ENCODE measurements at regions not wholly inside any gene's neighbourhood (a gene's known extent, or its start where the extent isn't known, plus 50 kb on each side); places are given as distances from the start of the nearest gene placed in this dataset.

- in situ Hi-C loops (cut with HindIII; ENCODE audit: low pct_unique_long_range_greater_than_20kb, low sequenced_read_pairs): no loop called here
- Histone ChIP-seq H3K27ac (ENCODE audit: low read length) (no peak overlapping the region), H3K4me3 (ENCODE audit: low read depth in 2 of 2, low read length in 2 of 2) (no peak overlapping the region), H3K9me3 (ENCODE audit: control insufficient read depth, insufficient read depth, low read depth, low read length) (no peaks in the 10 kb centered on the region), H3K27me3 (ENCODE audit: control insufficient read depth, insufficient read depth, low read length) (no peaks in the 10 kb centered on the region), H3K4me1 (ENCODE audit: control insufficient read depth, insufficient read depth, low read length) (no peaks in the 10 kb centered on the region), H3K36me3 (ENCODE audit: control insufficient read depth, insufficient read depth, low read length) (no peaks in the 10 kb centered on the region)
- BruUV-seq (replicated peaks): no TSS peak
- no peak for TF ChIP-seq SIN3A (IDR thresholded peaks at IDR 0.05; ENCODE audit: borderline replicate concordance, insufficient read depth, low read depth, low read length)
- no peak for TF ChIP-seq POLR2AphosphoS5 (IDR thresholded peaks at IDR 0.05; ENCODE audit: low read depth, low read length)
- TF ChIP-seq CTCF (IDR thresholded peaks at IDR 0.05): no peak
- TF ChIP-seq TCF7L2 (IDR thresholded peaks at IDR 0.05; ENCODE audit: low read depth, low read length): no peak
- TF ChIP-seq, protein P1, sequence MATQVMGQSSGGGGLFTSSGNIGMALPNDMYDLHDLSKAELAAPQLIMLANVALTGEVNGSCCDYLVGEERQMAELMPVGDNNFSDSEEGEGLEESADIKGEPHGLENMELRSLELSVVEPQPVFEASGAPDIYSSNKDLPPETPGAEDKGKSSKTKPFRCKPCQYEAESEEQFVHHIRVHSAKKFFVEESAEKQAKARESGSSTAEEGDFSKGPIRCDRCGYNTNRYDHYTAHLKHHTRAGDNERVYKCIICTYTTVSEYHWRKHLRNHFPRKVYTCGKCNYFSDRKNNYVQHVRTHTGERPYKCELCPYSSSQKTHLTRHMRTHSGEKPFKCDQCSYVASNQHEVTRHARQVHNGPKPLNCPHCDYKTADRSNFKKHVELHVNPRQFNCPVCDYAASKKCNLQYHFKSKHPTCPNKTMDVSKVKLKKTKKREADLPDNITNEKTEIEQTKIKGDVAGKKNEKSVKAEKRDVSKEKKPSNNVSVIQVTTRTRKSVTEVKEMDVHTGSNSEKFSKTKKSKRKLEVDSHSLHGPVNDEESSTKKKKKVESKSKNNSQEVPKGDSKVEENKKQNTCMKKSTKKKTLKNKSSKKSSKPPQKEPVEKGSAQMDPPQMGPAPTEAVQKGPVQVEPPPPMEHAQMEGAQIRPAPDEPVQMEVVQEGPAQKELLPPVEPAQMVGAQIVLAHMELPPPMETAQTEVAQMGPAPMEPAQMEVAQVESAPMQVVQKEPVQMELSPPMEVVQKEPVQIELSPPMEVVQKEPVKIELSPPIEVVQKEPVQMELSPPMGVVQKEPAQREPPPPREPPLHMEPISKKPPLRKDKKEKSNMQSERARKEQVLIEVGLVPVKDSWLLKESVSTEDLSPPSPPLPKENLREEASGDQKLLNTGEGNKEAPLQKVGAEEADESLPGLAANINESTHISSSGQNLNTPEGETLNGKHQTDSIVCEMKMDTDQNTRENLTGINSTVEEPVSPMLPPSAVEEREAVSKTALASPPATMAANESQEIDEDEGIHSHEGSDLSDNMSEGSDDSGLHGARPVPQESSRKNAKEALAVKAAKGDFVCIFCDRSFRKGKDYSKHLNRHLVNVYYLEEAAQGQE (IDR thresholded peaks at IDR 0.05; ENCODE audit: insufficient read depth in 1 of 2, low read depth in 2 of 2, low read length in 1 of 2): no peak
- POLR2A ChIA-PET: no interaction called here
- DNase-seq (ENCODE audit: low read depth, low spot score): no peak
- CTCF ChIA-PET: no interaction called here
- intact Hi-C loops (cut with micrococcal nuclease; ENCODE audit: unreplicated experiment): no loop called here
- no peak for ATAC-seq
These were observed 136.8 kb upstream of the PTPRK start for GRCh38 chr6:128657181-128657580.

DNA sequence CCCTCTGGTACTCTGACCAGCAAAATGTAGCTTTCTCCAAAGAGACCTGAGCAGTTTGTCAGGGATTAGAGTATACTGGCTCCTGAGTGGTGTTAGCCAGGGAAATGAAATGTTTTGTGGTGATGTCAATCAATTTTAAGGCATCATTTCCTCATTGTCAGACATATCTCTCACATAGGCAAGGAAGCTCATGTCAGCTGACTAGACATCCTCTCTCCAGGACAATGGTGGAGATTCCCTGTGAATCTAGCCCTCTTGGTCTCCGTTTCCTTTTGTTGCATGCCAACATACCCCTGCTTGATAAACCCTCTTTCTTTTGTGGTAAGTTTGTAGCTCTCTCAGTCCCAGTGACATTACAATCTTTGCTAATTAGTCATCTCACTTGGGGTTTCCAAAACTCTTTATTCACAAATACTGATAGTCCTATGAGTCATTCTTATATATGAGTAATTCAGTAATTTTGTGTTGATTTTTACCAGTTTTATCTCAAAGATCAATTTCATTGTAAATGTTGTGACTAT lies 135.6 kb upstream of the PTPRK start:
- BruUV-seq (replicated peaks): no TSS peak
- intact Hi-C loops (cut with micrococcal nuclease; ENCODE audit: unreplicated experiment): no loop called here
- CTCF ChIA-PET: no interaction called here

More for the DNA sequence above, 135.6 kb upstream of the PTPRK start:
- TF ChIP-seq SIN3A (IDR thresholded peaks at IDR 0.05; ENCODE audit: borderline replicate concordance, insufficient read depth, low read depth, low read length) (no peak), CTCF (IDR thresholded peaks at IDR 0.05) (no peak), POLR2AphosphoS5 (IDR thresholded peaks at IDR 0.05; ENCODE audit: low read depth, low read length) (no peak)
- Histone ChIP-seq H3K4me1 (ENCODE audit: control insufficient read depth, insufficient read depth, low read length) (no peaks in the 10 kb centered on the region), H3K27ac (ENCODE audit: low read length) (no peak overlapping the region), H3K4me3 (ENCODE audit: low read depth in 2 of 2, low read length in 2 of 2) (no peak overlapping the region), H3K36me3 (ENCODE audit: control insufficient read depth, insufficient read depth, low read length) (no peaks in the 10 kb centered on the region), H3K27me3 (ENCODE audit: control insufficient read depth, insufficient read depth, low read length) (no peaks in the 10 kb centered on the region), H3K9me3 (ENCODE audit: control insufficient read depth, insufficient read depth, low read depth, low read length) (no peaks in the 10 kb centered on the region)
- in situ Hi-C loops (cut with HindIII; ENCODE audit: low pct_unique_long_range_greater_than_20kb, low sequenced_read_pairs): no loop called here
- POLR2A ChIA-PET: no interaction called here
- ATAC-seq: peak; percentile 87
- DNase-seq (ENCODE audit: low read depth, low spot score): peak; percentile 51

All from Panc1 (cell line).